ENCODE measurements at regions not wholly inside any gene's neighbourhood (a gene's known extent, or its start where the extent isn't known, plus 50 kb on each side); places are given as distances from the start of the nearest gene placed in this dataset.

DNA sequence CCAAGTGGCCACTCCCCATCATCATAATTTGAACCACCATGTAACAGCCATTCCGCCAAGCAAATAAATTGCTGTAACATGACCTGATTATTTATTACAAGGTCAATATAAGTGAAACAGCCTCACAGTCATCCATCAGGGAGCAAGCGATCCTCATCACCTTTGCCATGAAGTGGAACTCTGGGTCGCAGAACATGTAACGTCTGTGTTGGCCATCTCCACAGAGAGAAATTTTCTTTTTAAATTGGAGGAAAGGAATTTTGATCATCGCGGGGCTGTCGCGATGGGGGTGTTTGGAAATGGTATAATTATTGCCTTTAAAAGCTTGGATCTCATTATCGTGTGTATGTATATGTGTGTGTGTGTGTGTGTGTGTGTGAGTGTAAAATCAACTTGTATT is 90.2 kb downstream of the SHOX start:
- WGBS, 2 donors (ENCODE audit: low coverage in 1 of 2), result 67 to 70% methylated on average over 8 to 9 of the region's 9 CpGs
- Histone ChIP-seq H3K4me1 (no peaks in the 10 kb centered on the region), H3K27me3 (no peaks in the 10 kb centered on the region), H3K36me3 (no peaks in the 10 kb centered on the region), H3K9me3 (peaks cover 0 to 7% of the 10 kb centered on the region in 2 donors), H3K4me3 (no peak overlapping the region), H3K27ac (no peak overlapping the region)
- intact Hi-C loops (cut with DNase I; ENCODE audit: low total_unique reads), result no loop called here
- TF ChIP-seq, protein P1, sequence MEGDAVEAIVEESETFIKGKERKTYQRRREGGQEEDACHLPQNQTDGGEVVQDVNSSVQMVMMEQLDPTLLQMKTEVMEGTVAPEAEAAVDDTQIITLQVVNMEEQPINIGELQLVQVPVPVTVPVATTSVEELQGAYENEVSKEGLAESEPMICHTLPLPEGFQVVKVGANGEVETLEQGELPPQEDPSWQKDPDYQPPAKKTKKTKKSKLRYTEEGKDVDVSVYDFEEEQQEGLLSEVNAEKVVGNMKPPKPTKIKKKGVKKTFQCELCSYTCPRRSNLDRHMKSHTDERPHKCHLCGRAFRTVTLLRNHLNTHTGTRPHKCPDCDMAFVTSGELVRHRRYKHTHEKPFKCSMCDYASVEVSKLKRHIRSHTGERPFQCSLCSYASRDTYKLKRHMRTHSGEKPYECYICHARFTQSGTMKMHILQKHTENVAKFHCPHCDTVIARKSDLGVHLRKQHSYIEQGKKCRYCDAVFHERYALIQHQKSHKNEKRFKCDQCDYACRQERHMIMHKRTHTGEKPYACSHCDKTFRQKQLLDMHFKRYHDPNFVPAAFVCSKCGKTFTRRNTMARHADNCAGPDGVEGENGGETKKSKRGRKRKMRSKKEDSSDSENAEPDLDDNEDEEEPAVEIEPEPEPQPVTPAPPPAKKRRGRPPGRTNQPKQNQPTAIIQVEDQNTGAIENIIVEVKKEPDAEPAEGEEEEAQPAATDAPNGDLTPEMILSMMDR (IDR thresholded peaks at IDR 0.05), result no peak
- TF ChIP-seq POLR2AphosphoS5 (IDR thresholded peaks at IDR 0.05) (no peak), EP300 (IDR thresholded peaks at IDR 0.05; ENCODE audit: low read depth) (no peak), POLR2A (IDR thresholded peaks at IDR 0.05) (no peak)
- in situ Hi-C loops (cut with MboI; ENCODE audit: low pct_ligation_motif_present in 1 of 4, low pct_unique_long_range_greater_than_20kb in 1 of 4, low sequenced_read_pairs in 3 of 4), result no loop called here
- no peak for DNase-seq

DNA sequence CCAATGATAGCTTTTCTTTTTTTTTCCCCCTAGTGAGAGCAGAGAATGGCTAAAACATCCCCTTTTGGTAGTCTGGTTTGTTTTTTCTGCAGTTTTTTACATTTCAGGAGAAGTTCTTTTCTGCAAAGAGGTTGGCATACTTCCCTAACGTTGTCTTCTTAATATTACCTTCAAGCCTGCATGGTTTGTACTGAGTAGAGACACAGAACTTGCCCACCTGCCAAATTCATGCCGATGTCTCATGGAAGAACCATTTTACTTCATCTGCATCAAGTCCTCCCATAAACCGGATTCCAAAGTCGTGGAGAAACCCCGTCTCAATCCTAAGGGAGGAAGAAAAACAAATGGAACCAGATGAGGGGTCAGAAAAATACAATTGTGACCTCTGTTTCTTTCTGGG is 89.7 kb downstream of the SHOX start:
- Histone ChIP-seq H3K9me3 (peaks cover 0 to 7% of the 10 kb centered on the region in 2 donors), H3K27me3 (no peaks in the 10 kb centered on the region), H3K4me3 (no peak overlapping the region), H3K4me1 (no peaks in the 10 kb centered on the region), H3K36me3 (no peaks in the 10 kb centered on the region), H3K27ac (no peak overlapping the region)
- intact Hi-C loops (cut with DNase I; ENCODE audit: low total_unique reads) (no loop called here), in situ Hi-C loops (cut with MboI; ENCODE audit: low pct_ligation_motif_present in 1 of 4, low pct_unique_long_range_greater_than_20kb in 1 of 4, low sequenced_read_pairs in 3 of 4) (no loop called here)
- no peak for DNase-seq
- WGBS, 2 donors (ENCODE audit: low coverage in 1 of 2), result 56 to 58% methylated on average over 2 to 5 of the region's 5 CpGs
- no peak for TF ChIP-seq POLR2A (IDR thresholded peaks at IDR 0.05)
- TF ChIP-seq, protein P1 (IDR thresholded peaks at IDR 0.05), result no peak
- no peak for TF ChIP-seq EP300 (IDR thresholded peaks at IDR 0.05; ENCODE audit: low read depth)
- no peak for TF ChIP-seq POLR2AphosphoS5 (IDR thresholded peaks at IDR 0.05)

DNA sequence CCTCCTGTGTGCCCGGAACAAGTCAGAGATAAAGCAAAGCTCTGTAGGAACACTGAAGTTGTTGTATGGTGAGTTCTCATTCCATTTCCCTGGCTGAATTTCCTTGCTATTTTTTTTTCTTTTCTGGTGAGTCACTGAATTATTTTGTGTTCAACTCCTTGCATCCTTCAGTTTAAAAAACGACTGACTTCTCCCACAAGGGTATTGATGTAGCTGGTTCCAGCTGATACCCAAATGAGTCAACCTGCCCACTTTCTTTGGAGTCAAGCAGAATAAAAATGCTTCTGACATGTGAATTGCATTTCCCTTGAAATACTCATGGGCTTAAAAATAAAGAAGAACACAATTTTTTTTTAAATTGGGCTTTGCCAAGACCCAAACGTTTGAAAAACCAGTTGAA is 85.5 kb downstream of the SHOX start:
- Histone ChIP-seq H3K27me3 (no peaks in the 10 kb centered on the region), H3K9me3 (peaks cover 0 to 5% of the 10 kb centered on the region in 2 donors), H3K27ac (no peak overlapping the region), H3K36me3 (no peaks in the 10 kb centered on the region), H3K4me3 (no peak overlapping the region), H3K4me1 (no peaks in the 10 kb centered on the region)
- in situ Hi-C loops (cut with MboI; ENCODE audit: low pct_ligation_motif_present in 1 of 4, low pct_unique_long_range_greater_than_20kb in 1 of 4, low sequenced_read_pairs in 3 of 4) (no loop called here), intact Hi-C loops (cut with DNase I; ENCODE audit: low total_unique reads) (no loop called here)
- 47 to 53% methylated on average over 2 to 3 of the region's 3 CpGs for WGBS, 2 donors (ENCODE audit: low coverage in 1 of 2)
- DNase-seq, result no peak
- no peak for TF ChIP-seq POLR2AphosphoS5 (IDR thresholded peaks at IDR 0.05)
- TF ChIP-seq POLR2A (IDR thresholded peaks at IDR 0.05), result no peak
- TF ChIP-seq EP300 (IDR thresholded peaks at IDR 0.05; ENCODE audit: low read depth), result no peak
- TF ChIP-seq, protein P1 (IDR thresholded peaks at IDR 0.05), result no peak

GRCh38 chrX:714131-714530 is 83.5 kb downstream of the SHOX start:
- no peaks in the 10 kb centered on the region for H3K4me1 ChIP-seq
- intact Hi-C loops (cut with DNase I; ENCODE audit: low total_unique reads) (no loop called here), in situ Hi-C loops (cut with MboI; ENCODE audit: low pct_ligation_motif_present in 1 of 4, low pct_unique_long_range_greater_than_20kb in 1 of 4, low sequenced_read_pairs in 3 of 4) (no loop called here)
- no peak for DNase-seq
- H3K27me3 ChIP-seq, result no peaks in the 10 kb centered on the region
- peaks cover 0 to 5% of the 10 kb centered on the region in 2 donors for H3K9me3 ChIP-seq
- no peaks in the 10 kb centered on the region for H3K36me3 ChIP-seq
- 70 to 76% methylated on average over 5 to 6 of the region's 6 CpGs for WGBS, 2 donors (ENCODE audit: low coverage in 1 of 2)
- H3K4me3 ChIP-seq, result no peak overlapping the region
- no peak overlapping the region for H3K27ac ChIP-seq
- TF ChIP-seq POLR2A (IDR thresholded peaks at IDR 0.05), result no peak
- no peak for TF ChIP-seq POLR2AphosphoS5 (IDR thresholded peaks at IDR 0.05)
- TF ChIP-seq EP300 (IDR thresholded peaks at IDR 0.05; ENCODE audit: low read depth), result no peak
